K562 (cell line): ENCODE measurements at regions not wholly inside any gene's neighbourhood (a gene's known extent, or its start where the extent isn't known, plus 50 kb on each side); places are given as distances from the start of the nearest gene placed in this dataset.

Experiments used
- BMI1 ChIP-seq: fragments of 150-350 bp; IDR thresholded peaks from 2 replicates; pipeline ENCODE4 v1.6.1; 2014; ENCODE audit warnings: low read length
- COPS2 ChIP-seq: fragments of 450-650 bp; conservative IDR thresholded peaks from 2 replicates; pipeline ENCODE4 v1.6.1; 2016; ENCODE audit warnings: mild to moderate bottlenecking, moderate library complexity
- KLF16 ChIP-seq: IDR thresholded peaks from 2 replicates; pipeline ENCODE4 v1.6.1; 2016; ENCODE audit warnings: antibody characterized with exemption
- SIX5 ChIP-seq, 2 experiments: IDR thresholded peaks; 2 replicates each; pipeline ENCODE4 v1.6.1; 2011; ENCODE audit warnings: low read length in 2 of 2, borderline replicate concordance in 1 of 2, low read depth in 1 of 2, mild to moderate bottlenecking in 1 of 2, moderate library complexity in 1 of 2; ENCODE audit not compliant: insufficient read depth in 1 of 2
- ZNF143 ChIP-seq: sonication (generic); formaldehyde crosslinking; IDR thresholded peaks from 2 replicates; pipeline ENCODE4 v1.9.0; 2022; ENCODE audit warnings: mild to moderate bottlenecking, missing genetic modification reagents
- ZNF431 ChIP-seq: sonication (generic); formaldehyde crosslinking; IDR thresholded peaks from 2 replicates; pipeline ENCODE4 v1.8.0; 2022; ENCODE audit warnings: mild to moderate bottlenecking, missing genetic modification reagents
- TF ChIP-seq, protein P1 (sequence below): fragments of 450-650 bp; IDR thresholded peaks from 2 replicates; pipeline ENCODE4 v1.6.1; 2017; ENCODE audit warnings: antibody characterized with exemption, mild to moderate bottlenecking
- TF ChIP-seq, protein P2 (sequence below): conservative IDR thresholded peaks from 2 replicates; pipeline ENCODE4 v1.6.1; 2011; ENCODE audit warnings: low read depth, mild to moderate bottlenecking, low read length; ENCODE audit not compliant: control insufficient read depth

DNA sequence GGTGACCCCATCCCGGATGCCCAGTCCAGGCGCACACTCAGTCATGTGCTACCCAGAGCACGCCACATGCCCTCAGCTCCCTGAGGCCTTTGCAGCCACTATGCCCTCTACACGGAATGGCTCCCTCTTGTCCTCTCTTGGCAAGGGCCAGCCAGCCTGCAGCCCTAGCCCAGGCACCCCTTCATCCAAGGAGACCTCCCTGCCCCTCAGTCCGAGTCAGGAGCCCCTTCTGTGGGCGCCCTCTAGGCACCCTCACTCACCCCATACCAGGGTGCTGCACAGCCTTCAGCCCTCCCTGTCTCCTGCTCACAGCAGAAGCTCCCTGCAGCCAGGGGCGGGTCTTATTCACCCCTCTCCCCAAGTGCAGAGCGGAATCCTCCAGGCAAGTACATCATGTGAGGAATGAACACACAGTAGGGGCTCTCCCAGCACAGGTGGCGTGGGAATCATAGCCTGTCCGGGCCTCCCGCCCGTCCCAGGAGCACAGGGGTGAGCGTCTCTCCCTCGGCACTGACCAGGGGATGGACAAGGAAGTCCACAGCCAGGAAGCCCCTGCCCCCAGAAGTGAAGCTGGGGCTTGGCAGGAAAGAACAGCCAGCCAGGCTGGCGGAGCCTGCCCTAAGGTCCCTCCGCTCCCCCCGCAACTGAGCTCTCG, 186.9 kb downstream of the RBFOX3 start (continued):
- TF ChIP-seq, protein P1, sequence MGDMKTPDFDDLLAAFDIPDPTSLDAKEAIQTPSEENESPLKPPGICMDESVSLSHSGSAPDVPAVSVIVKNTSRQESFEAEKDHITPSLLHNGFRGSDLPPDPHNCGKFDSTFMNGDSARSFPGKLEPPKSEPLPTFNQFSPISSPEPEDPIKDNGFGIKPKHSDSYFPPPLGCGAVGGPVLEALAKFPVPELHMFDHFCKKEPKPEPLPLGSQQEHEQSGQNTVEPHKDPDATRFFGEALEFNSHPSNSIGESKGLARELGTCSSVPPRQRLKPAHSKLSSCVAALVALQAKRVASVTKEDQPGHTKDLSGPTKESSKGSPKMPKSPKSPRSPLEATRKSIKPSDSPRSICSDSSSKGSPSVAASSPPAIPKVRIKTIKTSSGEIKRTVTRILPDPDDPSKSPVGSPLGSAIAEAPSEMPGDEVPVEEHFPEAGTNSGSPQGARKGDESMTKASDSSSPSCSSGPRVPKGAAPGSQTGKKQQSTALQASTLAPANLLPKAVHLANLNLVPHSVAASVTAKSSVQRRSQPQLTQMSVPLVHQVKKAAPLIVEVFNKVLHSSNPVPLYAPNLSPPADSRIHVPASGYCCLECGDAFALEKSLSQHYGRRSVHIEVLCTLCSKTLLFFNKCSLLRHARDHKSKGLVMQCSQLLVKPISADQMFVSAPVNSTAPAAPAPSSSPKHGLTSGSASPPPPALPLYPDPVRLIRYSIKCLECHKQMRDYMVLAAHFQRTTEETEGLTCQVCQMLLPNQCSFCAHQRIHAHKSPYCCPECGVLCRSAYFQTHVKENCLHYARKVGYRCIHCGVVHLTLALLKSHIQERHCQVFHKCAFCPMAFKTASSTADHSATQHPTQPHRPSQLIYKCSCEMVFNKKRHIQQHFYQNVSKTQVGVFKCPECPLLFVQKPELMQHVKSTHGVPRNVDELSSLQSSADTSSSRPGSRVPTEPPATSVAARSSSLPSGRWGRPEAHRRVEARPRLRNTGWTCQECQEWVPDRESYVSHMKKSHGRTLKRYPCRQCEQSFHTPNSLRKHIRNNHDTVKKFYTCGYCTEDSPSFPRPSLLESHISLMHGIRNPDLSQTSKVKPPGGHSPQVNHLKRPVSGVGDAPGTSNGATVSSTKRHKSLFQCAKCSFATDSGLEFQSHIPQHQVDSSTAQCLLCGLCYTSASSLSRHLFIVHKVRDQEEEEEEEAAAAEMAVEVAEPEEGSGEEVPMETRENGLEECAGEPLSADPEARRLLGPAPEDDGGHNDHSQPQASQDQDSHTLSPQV, result no peak
- no peak for TF ChIP-seq SIX5 (IDR thresholded peaks at IDR 0.05; ENCODE audit: borderline replicate concordance in 1 of 2, insufficient read depth in 1 of 2, low read depth in 1 of 2, low read length in 2 of 2)
- TF ChIP-seq COPS2, result no peak
- TF ChIP-seq BMI1, result no peak
- TF ChIP-seq ZNF143 (CRISPR knock-in tag), result no peak
- TF ChIP-seq, protein P2, sequence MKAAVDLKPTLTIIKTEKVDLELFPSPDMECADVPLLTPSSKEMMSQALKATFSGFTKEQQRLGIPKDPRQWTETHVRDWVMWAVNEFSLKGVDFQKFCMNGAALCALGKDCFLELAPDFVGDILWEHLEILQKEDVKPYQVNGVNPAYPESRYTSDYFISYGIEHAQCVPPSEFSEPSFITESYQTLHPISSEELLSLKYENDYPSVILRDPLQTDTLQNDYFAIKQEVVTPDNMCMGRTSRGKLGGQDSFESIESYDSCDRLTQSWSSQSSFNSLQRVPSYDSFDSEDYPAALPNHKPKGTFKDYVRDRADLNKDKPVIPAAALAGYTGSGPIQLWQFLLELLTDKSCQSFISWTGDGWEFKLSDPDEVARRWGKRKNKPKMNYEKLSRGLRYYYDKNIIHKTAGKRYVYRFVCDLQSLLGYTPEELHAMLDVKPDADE, result no peak
- no peak for TF ChIP-seq KLF16
- no peak for TF ChIP-seq ZNF431
- TF ChIP-seq, all 486 proteins: peak for 0
